ENCODE measurements at regions not wholly inside any gene's neighbourhood (a gene's known extent, or its start where the extent isn't known, plus 50 kb on each side); places are given as distances from the start of the nearest gene placed in this dataset.

DNA sequence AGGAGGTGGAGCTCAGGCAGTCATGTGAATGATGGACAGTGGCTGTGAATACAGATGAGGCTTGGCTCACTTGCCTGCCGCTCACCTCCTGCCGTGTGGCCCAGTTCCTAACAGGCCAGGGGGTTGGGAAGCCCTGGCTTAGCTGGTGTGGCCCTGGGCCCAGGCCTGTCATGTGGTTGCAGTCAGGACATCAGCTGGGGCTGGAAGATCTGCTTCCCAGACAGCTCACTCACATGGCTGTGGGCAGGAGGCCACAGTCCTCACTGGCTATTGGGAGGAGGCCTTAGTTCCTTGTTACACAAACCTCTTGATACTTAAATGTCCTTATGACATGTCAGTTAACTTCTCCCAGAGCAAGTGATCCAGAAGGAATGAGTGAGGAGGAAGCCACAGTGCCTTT is 138.8 kb upstream of the CSF3R start:
- TF ChIP-seq, protein P1, sequence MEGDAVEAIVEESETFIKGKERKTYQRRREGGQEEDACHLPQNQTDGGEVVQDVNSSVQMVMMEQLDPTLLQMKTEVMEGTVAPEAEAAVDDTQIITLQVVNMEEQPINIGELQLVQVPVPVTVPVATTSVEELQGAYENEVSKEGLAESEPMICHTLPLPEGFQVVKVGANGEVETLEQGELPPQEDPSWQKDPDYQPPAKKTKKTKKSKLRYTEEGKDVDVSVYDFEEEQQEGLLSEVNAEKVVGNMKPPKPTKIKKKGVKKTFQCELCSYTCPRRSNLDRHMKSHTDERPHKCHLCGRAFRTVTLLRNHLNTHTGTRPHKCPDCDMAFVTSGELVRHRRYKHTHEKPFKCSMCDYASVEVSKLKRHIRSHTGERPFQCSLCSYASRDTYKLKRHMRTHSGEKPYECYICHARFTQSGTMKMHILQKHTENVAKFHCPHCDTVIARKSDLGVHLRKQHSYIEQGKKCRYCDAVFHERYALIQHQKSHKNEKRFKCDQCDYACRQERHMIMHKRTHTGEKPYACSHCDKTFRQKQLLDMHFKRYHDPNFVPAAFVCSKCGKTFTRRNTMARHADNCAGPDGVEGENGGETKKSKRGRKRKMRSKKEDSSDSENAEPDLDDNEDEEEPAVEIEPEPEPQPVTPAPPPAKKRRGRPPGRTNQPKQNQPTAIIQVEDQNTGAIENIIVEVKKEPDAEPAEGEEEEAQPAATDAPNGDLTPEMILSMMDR (IDR thresholded peaks at IDR 0.05; ENCODE audit: extremely low read depth, missing control alignments): no peak
- DNase-seq (ENCODE audit: low spot score): no peak

DNA sequence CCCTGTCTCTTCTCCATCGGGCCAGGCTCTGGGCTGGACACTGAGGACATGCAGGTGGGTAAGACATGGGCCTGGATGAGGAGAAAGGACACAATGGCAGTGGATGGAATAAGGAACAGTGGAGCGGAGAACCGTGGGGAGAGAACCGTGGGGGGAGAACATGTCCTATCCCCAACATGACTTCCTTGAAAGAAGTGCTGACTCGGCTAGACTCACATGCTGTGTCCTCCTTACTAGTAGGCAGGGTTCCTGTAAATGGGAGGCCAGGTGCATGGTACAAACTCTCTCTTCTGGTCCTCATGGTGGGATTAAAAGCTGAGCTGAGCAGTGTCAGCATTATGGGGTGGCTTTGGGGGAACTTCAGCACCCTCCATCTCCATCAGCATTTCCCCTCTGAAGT is 137.4 kb upstream of the CSF3R start:
- TF ChIP-seq, protein P1 (IDR thresholded peaks at IDR 0.05; ENCODE audit: extremely low read depth, missing control alignments): no peak
- no peak for DNase-seq (ENCODE audit: low spot score)

DNA sequence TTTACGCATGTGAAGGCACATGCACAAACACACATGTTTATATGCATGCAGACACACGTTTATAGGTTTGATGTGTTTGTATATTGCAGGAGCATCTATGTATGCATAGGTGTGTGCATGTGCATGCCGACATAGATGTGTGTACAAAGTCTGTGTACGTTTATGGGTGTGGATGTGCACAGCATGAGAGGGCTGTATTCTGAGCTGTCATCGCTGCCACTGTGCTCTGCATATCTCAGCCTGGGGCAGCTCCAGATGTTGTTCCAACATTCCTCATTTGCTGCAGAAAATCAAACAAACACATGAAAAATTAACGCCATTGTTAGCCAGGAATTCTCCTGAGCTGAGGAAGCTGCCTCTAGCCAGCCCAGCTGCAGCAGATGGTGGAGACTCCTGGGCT is 132.3 kb upstream of the CSF3R start:
- TF ChIP-seq, protein P1 (IDR thresholded peaks at IDR 0.05; ENCODE audit: extremely low read depth, missing control alignments): no peak
- no peak for DNase-seq (ENCODE audit: low spot score)

DNA sequence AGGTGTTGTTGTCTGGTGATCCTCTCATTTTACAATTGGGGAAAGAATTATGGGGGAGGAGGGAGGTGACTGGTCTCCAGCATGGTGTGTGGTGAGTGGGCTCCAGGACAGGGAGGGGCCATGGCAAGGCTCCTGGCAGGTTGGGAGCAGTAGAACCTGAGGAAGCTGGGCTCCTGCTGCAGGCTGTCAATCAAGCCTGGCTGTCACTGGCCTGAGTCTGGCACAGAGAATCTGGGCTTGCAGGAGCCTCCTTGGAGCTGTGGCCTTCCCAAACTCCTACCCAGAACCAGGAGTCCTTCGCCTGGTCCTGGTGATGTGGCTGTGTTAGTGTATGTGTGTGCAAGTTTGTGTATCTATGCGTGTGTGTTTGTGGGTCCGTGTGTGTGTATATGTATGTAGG is 131.9 kb upstream of the CSF3R start:
- DNase-seq (ENCODE audit: low spot score): no peak
- TF ChIP-seq, protein P1 (IDR thresholded peaks at IDR 0.05; ENCODE audit: extremely low read depth, missing control alignments): no peak

DNA sequence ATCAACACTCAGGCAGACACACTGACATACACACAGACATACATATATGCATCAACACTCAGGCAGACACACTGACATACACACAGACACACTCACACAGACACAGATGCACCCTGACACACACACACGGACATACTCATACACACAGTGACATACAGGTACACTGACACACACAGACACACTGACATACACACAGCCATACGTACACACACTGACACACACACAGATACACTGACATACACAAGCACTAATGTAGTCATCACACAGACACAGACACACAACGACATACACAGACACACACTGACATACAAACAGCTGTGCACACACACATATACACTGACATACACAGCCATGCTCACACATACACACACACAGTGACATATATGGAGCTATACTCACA is 131.0 kb upstream of the CSF3R start:
- TF ChIP-seq, protein P1 (IDR thresholded peaks at IDR 0.05; ENCODE audit: extremely low read depth, missing control alignments): no peak
- DNase-seq (ENCODE audit: low spot score): no peak

DNA sequence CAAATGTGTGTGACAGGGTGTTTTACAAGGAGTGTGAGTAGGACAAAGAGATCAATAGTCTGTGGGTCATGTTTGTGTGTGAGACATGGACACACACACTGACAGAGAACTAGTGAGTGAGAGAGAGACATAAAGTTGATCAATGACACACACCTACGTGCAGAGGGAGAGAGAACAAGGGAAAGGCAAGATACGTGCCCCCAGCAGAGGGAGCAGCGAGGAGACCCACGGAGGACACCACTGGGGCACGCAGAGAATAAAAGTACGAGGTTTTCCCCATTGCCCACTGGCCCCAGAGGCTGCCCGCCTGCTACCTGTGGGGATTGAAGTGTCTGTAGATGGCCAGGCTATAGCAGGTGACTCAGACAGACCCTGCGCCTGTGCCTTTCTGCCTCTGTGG is 130.2 kb upstream of the CSF3R start:
- TF ChIP-seq, protein P1 (IDR thresholded peaks at IDR 0.05; ENCODE audit: extremely low read depth, missing control alignments): no peak
- no peak for DNase-seq (ENCODE audit: low spot score)

DNA sequence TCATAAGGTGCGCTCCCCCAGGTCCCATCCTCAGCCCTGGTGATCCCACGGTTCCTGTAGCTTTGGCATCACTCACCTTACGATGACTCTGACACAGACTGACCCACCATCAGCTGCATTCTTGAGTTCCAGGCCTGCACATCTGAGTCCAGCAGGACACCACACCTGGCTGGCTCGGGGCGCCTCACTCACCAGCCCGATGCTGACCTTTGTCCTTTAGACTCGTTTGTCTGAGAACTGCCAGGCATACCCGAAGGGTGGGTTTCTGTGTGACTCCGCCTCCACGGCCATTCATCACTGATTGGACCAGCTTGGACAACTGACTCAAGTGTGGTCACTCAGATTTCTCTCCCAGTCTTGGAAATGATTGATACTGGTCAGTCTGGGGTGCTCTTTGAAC is 129.4 kb upstream of the CSF3R start:
- DNase-seq (ENCODE audit: low spot score): no peak
- TF ChIP-seq, protein P1 (IDR thresholded peaks at IDR 0.05; ENCODE audit: extremely low read depth, missing control alignments): no peak

All from GM20000 (cell line).